AG08395 (cell line): ENCODE measurements at regions not wholly inside any gene's neighbourhood (a gene's known extent, or its start where the extent isn't known, plus 50 kb on each side); places are given as distances from the start of the nearest gene placed in this dataset.

Experiments
- DNase-seq: peaks from one replicate; pipeline ENCODE4 v3.0.0; 2012; ENCODE audit warnings: mixed read lengths, low spot score

DNA sequence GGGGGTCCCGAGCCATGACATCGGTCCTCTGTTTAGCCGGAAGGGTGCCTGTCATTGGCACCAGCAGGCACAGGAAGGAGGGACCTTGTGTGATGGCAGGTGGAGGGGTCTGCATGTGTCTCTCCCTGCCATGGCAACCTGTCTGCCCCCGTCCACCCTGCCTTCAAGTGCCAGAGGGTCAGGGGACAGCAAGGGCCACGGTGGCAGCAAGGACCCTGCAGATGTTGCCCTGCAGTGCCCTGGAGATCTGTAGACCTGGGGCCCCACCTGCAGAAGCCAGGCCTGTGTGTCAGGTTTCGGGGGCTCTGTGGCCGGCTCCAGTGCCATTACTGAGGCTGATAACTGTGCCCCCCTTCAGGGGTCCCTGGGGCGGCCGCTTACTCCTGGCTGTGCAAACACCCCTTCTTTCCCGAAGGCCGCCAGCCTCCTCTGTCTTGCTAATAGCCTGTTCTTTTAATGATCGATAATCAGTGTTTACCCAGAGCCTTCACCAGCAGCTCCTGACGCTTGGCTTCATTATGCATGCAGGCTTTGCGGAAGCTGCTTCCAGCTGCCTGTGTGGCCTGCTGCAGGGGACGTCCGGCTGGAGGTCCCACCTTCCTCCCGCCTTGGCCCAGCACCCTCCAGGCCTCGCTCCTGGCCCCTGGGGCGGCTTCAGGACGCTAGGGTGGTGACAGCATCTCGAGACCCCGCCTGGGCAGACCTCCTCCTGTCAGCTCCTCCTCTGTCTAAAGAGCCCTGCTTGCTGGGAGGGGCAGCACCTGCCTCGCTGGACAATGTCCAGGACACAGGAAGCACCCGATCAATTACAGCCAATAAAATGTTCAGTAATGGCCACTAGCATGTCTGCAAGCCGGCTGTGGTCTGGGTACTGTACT, 153.0 kb downstream of the KIF26A start:
- DNase-seq = no peak

DNA sequence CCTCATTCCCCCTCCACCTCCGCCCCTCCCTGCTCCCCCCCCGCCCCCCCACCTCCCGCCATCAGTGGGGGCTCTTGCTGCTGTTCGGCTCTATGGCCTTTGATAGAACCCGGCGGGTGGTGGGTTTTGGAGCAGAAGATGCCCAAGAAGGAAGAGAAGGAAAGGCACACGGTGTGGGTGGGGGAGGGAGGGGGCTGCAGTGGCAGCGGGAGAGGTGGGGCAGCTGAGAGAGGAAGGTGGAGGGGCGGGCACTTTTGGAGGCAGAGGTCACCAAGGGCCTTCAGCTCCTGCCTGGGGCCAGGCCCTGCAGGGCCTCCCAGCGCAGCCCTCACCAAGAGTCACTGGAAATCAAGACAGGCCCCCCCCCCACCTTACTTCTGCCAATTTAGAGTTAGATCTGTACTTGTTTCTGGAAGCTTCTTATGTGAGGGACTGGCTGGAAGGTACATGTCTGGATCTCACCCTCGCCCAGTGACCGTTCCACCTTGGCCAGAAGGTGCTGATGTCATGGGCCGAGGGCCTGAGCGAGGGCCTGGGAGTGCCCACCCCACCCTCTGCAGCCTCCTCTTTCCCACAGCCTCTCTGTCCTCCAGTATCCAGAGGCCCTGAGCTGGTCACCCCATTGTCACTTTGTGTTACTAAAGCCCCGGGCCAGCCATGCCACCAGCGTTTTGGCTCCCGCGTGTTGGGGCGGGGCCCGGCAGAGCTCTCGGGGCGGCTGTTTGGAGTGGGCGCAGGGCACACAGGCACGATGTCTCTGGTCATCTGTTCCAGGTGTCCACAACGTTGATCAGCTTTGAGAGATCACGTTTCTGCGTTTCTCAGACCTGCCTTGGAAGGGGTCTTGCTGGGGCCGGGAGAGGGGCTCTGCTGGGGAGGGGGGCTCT, 153.9 kb downstream of the KIF26A start:
- DNase-seq = no peak

DNA sequence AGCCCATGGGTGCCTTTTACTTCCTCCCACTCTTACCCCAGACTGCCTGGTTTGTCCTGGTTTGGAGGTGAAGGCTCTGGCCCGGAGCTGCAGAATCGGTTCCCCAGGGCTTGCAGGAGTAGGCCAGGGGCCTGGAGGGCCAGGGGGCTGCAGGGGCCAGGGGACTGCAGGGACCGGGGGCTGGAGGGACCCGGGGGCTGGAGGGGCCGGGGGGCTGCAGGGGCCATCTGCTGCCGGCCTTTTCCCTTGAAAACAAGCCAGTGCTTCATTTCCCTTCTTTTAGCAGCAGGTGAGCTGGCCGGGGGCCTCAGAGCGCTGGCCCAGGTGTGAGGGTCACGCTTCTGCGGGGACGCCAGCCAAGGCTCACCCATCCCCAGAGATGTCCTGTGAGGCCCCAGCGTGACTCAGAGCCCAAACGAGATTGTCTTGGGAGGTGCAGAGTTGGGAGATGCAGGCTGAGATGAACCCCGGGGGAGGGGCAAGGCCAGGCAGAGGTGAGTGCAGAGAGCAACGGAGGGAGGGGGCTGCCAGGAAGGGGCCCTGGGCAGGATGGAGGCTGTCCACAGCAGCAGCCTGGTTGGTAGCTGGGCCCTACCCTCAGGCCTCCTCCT, 154.9 kb downstream of the KIF26A start:
- no peak for DNase-seq

DNA sequence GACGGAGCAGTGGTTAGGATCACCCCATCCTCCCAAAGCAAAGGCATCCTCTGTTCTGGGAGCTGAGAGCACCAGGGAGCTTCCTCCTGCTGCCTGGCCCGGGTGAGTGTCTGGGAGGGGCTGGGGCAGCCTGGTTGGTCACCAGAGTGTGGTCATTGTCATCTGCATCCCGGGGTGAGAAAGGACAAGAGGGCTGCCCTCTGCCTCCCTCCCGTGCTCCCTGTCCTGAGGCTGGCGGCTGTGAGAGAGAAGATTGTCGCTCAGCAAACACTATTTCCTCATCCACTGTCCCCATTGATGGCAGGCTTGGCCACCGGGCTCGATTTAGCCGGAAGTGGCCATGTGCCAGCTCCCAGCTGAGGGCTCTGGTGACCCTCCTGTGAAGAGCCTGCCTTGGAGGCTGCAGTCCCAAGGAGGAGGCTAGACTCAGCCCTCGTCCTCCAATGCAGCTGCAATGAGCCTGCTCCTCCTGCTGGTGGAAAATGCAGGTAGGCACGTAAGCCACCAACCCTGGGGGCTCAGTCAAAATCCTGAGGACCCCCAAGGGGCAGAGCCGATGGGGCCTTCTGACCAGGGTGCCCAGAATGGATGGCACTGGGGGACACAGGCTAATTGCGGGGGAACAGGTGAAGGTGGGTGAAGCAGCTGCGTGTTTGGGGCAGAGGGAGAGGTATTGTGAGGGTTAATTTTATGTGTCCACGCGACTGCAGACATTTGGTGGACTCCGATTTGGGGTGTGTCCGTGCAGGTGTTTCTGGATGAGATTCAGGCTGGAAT, 155.7 kb downstream of the KIF26A start:
- DNase-seq = no peak

DNA sequence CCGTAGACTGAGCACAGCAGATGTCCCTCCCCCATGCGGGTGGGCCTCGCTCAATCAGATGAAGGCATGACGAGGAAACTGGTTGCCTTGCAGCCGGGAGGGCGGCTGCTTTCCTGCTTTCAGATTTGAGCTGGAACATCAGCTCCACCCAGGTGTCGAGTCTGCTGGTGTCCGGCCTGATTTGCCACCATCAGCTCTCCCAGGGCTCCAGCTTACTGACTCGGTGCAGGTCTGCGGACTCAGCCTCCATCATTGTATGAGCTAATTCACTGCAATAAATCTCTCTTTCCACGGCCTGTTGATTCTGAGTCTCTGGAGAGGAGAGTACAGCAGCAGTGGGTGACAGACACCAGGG, 156.2 kb downstream of the KIF26A start:
- no peak for DNase-seq

DNA sequence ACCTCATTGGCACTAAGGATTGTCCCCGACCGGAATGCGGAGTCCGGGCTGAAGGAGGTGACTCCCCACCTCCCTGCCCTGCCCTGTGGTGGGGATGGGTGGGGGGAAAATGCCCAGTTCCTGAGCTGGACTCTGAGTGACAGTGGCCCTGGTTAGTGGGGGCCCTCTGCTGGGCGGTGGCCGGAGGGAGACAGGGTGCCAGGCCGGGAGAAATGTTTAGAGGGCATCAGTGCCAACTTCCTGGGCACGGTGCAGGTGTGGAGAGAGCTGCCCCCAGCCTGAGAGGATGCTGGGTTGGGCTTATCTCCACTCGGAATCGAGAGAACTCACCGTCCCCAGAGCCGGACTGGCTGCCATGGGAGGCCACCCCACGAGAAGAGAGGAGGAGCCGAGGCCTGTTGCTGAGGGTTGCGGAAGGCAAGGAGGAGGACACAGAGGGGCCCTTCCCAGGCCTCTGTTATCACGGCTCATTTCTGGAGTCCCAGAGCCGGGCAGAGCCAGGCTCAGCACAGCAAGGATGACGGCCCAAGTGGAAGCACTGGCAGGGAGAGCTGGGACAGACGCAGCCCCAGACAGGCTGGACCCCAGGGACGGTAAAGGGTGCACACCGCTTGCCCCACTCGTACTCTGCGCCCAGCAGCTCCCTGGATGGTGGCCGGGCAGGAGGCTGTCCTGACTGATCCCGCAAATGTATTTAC, 156.7 kb downstream of the KIF26A start:
- no peak for DNase-seq

DNA sequence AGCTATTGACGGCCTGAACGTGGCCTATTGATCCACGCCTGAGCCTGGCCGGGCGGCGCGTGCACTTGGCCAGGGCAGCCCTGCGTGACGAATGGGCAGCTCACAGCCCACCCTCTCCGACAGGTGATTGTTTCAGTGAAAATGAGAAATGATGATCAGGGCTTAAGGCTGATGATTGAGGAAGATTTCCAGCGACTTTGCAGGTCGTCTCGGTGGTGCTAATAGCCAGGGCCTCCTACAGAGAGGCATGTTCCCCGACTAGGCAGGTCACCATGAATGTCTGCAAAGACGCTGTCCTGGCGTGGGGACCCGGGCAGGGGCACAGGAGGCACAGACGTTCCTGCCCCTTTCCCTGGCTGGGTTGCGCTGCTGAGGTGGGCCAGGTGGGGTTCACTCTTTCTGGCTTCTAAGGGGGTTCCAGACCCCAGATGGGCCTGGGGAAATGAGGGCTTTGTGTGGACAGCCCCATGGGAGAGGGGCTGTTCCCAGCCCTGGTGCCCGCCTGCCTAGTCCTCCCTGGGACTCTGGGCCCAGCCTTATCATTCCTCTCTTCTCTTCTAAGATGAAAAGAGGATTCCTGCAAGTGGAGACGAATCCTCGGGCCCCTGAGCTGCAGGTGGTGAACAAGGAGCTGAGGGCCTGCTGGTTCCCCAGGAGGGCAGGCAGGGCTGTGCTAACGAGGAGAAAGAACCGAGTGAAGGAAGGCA, 157.4 kb downstream of the KIF26A start:
- DNase-seq = no peak

DNA sequence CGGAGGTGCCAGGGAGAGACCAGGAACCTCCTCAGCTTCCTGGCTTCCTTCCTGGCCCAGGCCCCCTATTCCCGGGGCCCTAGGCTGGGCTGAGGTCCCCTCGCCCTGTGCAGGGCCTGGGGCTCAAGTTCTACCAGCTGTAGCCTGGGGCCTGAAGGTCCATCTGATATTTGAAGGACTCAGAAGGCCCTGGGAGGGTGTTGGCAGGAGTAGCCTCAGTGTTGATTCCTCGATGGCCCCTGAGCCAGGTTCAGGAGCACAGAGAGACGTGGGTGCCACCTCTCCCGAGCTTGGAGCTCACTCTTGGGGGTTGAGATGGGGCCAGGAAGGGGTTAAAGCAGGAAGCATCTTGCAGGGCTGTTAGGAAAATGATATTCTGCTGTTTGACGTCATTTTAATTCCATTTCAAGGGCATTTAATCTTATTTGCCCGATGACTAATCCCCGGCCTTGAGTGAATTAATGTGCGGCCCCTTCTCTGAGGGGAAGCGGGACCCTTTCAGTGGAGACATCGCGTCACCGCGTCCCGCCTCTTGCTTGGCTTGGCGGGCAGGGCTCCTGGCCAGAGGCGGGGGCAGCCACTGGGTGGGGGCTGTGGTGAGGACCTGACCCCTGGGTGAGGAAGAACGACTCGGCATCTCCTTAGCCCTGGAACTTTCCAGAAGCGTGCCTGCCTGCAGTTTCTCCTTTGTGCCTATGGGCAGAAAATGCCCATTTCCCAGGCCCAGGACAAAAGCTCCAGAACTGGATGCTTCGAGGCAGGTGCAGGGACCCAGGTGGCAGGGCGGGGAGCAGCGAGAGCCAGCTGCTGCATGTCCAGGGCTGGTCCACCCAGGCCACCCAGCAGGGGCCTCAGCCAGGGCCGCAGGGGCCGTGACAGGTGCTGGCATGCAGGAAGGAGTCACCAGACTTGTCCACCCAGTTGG, 158.3 kb downstream of the KIF26A start:
- DNase-seq = no peak

DNA sequence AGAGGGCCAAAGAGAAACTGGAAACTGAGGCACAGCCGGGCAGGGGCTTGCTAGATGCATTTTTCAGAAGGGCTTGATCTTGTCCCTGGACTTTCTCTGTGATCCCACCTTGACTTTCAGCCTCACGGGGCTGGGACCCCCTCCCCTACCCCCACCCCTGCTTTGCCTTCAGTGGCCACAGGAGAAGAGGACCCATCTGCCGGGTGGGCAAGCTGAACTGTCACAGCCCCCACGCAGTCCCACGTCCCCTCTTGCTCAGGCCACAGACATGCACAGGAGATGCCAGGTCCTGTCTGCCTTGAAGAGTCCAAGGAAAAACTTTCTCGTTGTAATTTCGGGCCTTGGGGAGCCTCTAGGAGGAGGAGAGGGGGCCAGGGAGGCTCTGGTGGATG, 158.9 kb downstream of the KIF26A start:
- no peak for DNase-seq

DNA sequence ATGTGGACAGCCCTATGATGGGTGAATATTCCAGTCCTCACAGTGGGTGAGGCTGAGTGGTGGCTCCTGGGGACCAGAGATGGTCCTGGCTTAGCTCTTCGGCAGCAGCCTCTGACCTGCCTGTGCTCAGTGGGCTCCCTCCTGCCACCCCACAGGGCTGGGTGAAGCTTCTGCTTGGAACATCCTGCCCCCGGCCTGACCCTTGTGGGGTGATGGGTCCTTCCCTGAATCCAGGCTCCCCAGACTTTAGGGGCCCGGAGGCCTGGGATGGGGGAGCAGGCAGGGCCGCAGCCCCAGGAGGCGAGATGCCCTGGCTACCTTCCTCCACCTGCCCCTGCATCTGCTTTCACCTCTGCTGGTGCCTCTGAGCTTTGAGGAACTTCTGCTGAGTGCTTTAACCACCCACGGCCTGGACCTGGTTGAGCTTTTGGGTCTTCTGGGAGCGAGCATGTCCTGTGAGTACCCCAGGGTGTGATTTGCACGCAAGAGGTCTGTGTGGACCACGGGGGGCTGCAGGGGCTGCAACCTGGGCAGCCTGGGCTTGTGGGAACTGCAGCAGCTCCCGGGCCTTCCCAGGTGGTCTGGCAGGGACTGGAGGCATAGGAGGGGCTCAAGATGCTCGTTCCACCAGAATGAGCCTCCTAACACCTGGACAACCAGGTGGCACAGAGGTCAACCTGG, 159.5 kb downstream of the KIF26A start:
- DNase-seq = no peak

DNA sequence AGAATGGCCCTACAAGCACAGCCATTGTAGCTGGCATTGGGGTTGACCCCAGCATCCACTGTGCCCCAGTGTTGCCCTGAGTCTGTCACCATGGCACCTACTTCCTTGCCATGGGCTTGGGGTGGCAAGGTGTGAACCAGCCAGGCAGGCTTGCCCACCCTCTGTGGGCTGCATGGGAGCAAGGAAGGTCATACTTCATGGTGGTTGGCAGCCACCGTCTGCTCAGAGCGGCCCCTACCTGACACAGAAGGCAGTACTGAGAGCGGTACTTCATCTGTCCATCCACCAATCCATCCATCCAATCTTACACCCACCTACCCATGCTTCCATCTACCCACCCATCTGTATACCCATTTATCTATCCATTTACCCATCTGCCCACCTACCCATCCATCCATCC, 160.1 kb downstream of the KIF26A start:
- DNase-seq = no peak

DNA sequence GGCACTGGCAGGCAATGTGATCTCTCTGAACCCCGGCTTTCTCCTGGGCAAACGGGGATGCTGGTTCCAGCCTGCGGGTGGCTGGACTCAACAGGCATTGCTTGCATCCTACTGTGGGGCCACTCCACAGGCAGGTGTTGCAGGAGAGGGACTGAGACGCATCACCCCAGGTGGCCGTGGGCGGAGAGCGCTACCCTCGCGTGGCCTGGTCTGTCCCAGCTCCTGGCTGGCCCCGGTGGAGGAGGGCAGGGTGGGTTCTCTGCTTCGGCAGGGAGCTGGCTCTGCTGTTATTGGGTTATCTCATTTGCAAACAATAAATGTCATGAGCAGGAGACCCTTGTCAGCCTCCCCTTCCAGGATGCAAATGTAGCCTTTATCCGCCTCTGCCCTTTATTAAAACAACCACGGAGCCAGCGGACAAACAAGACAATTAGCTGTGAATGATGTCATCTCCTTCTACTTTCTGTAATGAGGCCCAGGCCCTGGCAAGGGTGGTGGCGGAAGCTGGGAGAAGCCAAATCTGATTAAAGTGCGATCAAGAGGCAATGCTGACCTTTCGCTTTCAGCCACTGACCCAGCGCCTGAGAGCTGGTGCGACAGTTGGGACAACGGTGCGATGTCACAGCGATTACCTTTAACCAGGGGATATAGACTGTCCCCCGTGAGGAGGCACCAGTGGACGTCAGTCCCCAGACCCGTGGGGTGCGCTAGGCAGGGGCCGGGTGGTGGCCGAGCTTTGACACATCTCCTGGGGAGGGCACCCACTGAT, 161.8 kb downstream of the KIF26A start:
- no peak for DNase-seq

DNA sequence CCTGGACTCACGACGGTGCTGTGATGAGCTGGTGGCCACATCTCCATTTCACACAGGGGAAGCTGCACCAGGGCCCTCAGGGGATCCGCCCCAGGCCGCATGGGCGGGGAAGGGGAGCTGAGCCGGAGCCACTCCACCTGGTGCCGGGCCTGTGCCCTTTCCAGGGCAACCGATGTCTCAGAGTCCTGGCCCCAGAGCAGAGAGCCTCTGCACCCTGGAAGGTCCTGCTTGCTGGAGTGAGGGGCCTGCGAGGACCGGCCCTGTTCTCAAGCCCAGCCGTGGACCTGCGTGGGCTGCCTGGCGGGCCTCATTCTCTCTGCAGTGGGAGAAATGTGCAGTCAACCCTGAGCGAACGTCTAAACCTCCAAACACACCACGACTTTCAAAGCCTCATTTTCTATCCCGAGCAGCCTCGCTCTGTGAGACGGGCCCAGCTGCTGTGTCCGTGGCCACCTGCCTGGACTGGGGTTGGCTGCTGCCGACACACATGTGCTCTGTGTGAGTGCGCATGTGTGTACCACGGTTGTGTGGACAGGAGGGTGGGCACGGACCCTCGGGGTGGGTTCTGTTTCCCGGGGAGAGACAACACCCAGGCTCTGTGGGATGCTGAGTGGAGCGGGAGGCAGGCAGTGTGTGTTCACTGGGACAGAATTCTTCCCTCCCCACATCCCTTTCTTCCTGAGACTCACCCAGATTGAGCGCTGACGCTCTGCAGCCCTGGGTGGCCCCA, 163.5 kb downstream of the KIF26A start:
- no peak for DNase-seq

DNA sequence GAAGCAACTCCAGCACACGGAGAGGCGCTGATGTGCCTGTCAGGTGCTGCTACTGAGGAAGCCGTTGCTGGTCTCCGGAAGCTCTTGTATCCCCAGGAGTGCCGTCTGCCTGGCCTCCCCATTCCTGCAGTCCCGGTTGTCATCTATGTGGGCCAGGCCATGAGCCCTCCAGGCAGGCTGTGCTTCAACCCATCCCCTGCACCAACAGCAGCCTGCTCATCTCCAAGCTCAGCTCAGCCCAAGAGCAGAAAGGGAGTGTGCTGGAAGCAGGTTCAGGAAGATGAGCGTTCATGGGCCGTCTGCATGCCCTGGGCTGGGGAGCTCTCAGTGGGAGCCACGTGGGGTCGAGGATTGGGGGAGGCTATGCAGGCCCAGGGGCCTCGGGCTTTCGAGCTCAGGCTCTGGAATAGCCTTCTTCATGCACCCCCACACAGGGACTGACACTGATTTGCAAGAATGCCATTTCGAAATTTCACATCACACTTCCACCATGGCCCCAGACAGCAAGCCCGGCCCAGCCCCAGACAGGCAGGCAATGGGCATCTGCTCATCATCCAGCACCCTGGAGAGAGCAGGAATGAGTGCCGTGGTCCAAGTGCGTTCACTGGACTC, 164.5 kb downstream of the KIF26A start:
- DNase-seq = no peak

DNA sequence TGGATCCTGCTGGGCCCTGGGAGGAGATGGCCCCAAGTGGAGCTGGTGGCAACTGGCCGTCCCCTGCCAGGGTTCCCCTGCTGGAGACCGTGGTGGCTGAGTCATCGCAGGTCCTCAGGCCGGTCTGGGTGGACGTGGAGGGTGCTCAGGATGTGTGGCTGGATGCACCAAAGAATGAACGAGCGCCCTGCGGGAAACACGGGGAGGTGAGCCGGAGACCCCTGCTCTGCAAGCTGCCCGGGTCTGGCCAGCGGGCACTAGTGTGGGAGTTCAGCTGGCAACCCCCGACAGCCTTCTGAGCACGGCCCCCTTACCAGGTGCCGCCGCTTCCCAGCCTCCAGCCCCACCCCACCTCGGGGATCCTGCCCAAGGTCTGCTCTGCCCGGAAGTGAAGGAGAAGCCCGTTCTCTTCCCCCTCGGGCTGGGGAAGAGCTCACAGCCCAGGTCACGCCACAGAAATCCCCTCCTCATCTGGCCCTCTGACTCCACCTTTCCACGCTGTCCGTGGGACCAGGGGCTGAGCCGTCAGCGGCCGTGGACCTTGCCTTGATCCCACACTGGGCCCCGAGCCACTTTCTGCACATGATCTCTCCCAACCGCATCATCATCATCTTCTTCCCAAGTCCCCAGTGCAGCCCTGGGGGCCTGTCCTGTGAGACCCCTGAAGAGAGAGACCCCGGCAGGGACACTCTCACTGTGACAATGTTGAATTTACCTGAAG, 165.5 kb downstream of the KIF26A start:
- no peak for DNase-seq
